ENCODE measurements at regions not wholly inside any gene's neighbourhood (a gene's known extent, or its start where the extent isn't known, plus 50 kb on each side); places are given as distances from the start of the nearest gene placed in this dataset.
"Not testable (repeated sequence)": the region's sequence is repeated elsewhere in the genome, so short reads cannot be mapped to it uniquely, and the experiment has no call there.

- DNase-seq (ENCODE audit: low spot score in 2 of 2): no peak
- FAIRE-seq: no peak
These were observed 751.3 kb upstream of the ADGRB3 start for GRCh38 chr6:67883500-67884366.

- DNase-seq (ENCODE audit: low spot score in 2 of 2) (no peak), FAIRE-seq (no peak)
These were observed 752.4 kb upstream of the ADGRB3 start for GRCh38 chr6:67882436-67883311.

GRCh38 chr6:67881706-67882065 lies 753.4 kb upstream of the ADGRB3 start:
- FAIRE-seq: no peak
- no peak for DNase-seq (ENCODE audit: low spot score in 2 of 2)

- FAIRE-seq (no peak), DNase-seq (ENCODE audit: low spot score in 2 of 2) (no peak)
These were observed 754.0 kb upstream of the ADGRB3 start for GRCh38 chr6:67880939-67881705.

GRCh38 chr6:67880343-67880742 lies 754.7 kb upstream of the ADGRB3 start:
- not testable (repeated sequence) for DNase-seq (ENCODE audit: low spot score in 2 of 2); FAIRE-seq

- DNase-seq (ENCODE audit: low spot score in 2 of 2); FAIRE-seq: not testable (repeated sequence)
These were observed 755.2 kb upstream of the ADGRB3 start for GRCh38 chr6:67879928-67880327.

- not testable (repeated sequence) for FAIRE-seq; DNase-seq (ENCODE audit: low spot score in 2 of 2)
These were observed 755.8 kb upstream of the ADGRB3 start for GRCh38 chr6:67879105-67879904.

- not testable (repeated sequence) for FAIRE-seq; DNase-seq (ENCODE audit: low spot score in 2 of 2)
These were observed 756.9 kb upstream of the ADGRB3 start for GRCh38 chr6:67878216-67878615.

- no peak for FAIRE-seq
- no peak for DNase-seq (ENCODE audit: low spot score in 2 of 2)
These were observed 757.8 kb upstream of the ADGRB3 start for GRCh38 chr6:67877288-67877687.

GRCh38 chr6:67875877-67876383 lies 759.2 kb upstream of the ADGRB3 start:
- FAIRE-seq (no peak), DNase-seq (ENCODE audit: low spot score in 2 of 2) (no peak)

- no peak for FAIRE-seq
- no peak for DNase-seq (ENCODE audit: low spot score in 2 of 2)
These were observed 764.8 kb upstream of the ADGRB3 start for GRCh38 chr6:67870321-67870720.

- DNase-seq (ENCODE audit: low spot score in 2 of 2) (no peak), FAIRE-seq (no peak)
These were observed 771.7 kb upstream of the ADGRB3 start for GRCh38 chr6:67863346-67863745.

GRCh38 chr6:67854098-67854497 lies 781.0 kb upstream of the ADGRB3 start:
- DNase-seq (ENCODE audit: low spot score in 2 of 2): no peak
- no peak for FAIRE-seq

- FAIRE-seq: no peak
- DNase-seq (ENCODE audit: low spot score in 2 of 2): no peak
These were observed 795.3 kb upstream of the ADGRB3 start for GRCh38 chr6:67839818-67840217.

GRCh38 chr6:67825201-67825895 lies 809.7 kb upstream of the ADGRB3 start:
- FAIRE-seq: no peak
- no peak for DNase-seq (ENCODE audit: low spot score in 2 of 2)

GRCh38 chr6:67818322-67818721 lies 816.8 kb upstream of the ADGRB3 start:
- no peak for FAIRE-seq
- DNase-seq (ENCODE audit: low spot score in 2 of 2): no peak

- no peak for FAIRE-seq
- no peak for DNase-seq (ENCODE audit: low spot score in 2 of 2)
These were observed 819.5 kb upstream of the ADGRB3 start for GRCh38 chr6:67815623-67816022.

- no peak for DNase-seq (ENCODE audit: low spot score in 2 of 2)
- FAIRE-seq: no peak
These were observed 820.8 kb upstream of the ADGRB3 start for GRCh38 chr6:67814262-67814661.

- FAIRE-seq: no peak
These were observed 822.4 kb upstream of the ADGRB3 start for GRCh38 chr6:67812693-67813092.

More at GRCh38 chr6:67812693-67813092, 822.4 kb upstream of the ADGRB3 start:
- DNase-seq (ENCODE audit: low spot score in 2 of 2): no peak
